ENCODE measurements at regions not wholly inside any gene's neighbourhood (a gene's known extent, or its start where the extent isn't known, plus 50 kb on each side); places are given as distances from the start of the nearest gene placed in this dataset.

GRCh38 chr4:62881901-62882300 lies 1527.3 kb downstream of the TECRL start:
- Histone ChIP-seq H3K27ac (ENCODE audit: low read length) (no peak overlapping the region), H3K36me3 (ENCODE audit: control insufficient read depth, insufficient read depth, low read length) (no peaks in the 10 kb centered on the region), H3K9me3 (ENCODE audit: control insufficient read depth, low read depth, low read length) (no peaks in the 10 kb centered on the region), H3K27me3 (ENCODE audit: control insufficient read depth, insufficient read depth, low read length) (no peaks in the 10 kb centered on the region), H3K4me3 (ENCODE audit: low read length) (no peak overlapping the region), H3K4me1 (ENCODE audit: control insufficient read depth, insufficient read depth, low read length) (no peaks in the 10 kb centered on the region)
- 100% methylated on average over 1 of the region's 3 CpGs for WGBS (ENCODE audit: insufficient coverage, low lambda C conversion rate)
- DNase-seq, result no peak

- no peaks in the 10 kb centered on the region for H3K36me3 ChIP-seq (ENCODE audit: control insufficient read depth, insufficient read depth, low read length)
These were observed 1528.0 kb downstream of the TECRL start for GRCh38 chr4:62881210-62881609.

GRCh38 chr4:62872856-62873255 lies 1536.4 kb downstream of the TECRL start:
- H3K27ac ChIP-seq (ENCODE audit: low read length), result no peak overlapping the region
- no peak overlapping the region for H3K4me3 ChIP-seq (ENCODE audit: low read length)
- no peaks in the 10 kb centered on the region for H3K36me3 ChIP-seq (ENCODE audit: control insufficient read depth, insufficient read depth, low read length)
- H3K4me1 ChIP-seq (ENCODE audit: control insufficient read depth, insufficient read depth, low read length), result no peaks in the 10 kb centered on the region
- no peaks in the 10 kb centered on the region for H3K9me3 ChIP-seq (ENCODE audit: control insufficient read depth, low read depth, low read length)
- H3K27me3 ChIP-seq (ENCODE audit: control insufficient read depth, insufficient read depth, low read length), result no peaks in the 10 kb centered on the region
- no peak for DNase-seq
- no CpG with 5 or more reads among the region's 3 CpGs for WGBS (ENCODE audit: insufficient coverage, low lambda C conversion rate)

More at GRCh38 chr4:62881210-62881609, 1528.0 kb downstream of the TECRL start:
- Histone ChIP-seq H3K4me1 (ENCODE audit: control insufficient read depth, insufficient read depth, low read length) (no peaks in the 10 kb centered on the region), H3K4me3 (ENCODE audit: low read length) (no peak overlapping the region), H3K9me3 (ENCODE audit: control insufficient read depth, low read depth, low read length) (no peaks in the 10 kb centered on the region), H3K27me3 (ENCODE audit: control insufficient read depth, insufficient read depth, low read length) (no peaks in the 10 kb centered on the region), H3K27ac (ENCODE audit: low read length) (no peak overlapping the region)
- 90% methylated on average over 2 of the region's 2 CpGs for WGBS (ENCODE audit: insufficient coverage, low lambda C conversion rate)
- DNase-seq, result no peak

- H3K4me1 ChIP-seq (ENCODE audit: control insufficient read depth, insufficient read depth, low read length), result no peaks in the 10 kb centered on the region
- WGBS (ENCODE audit: insufficient coverage, low lambda C conversion rate), result no CpG with 5 or more reads among the region's 1 CpG
- H3K36me3 ChIP-seq (ENCODE audit: control insufficient read depth, insufficient read depth, low read length), result no peaks in the 10 kb centered on the region
- no peaks in the 10 kb centered on the region for H3K9me3 ChIP-seq (ENCODE audit: control insufficient read depth, low read depth, low read length)
- no peak overlapping the region for H3K27ac ChIP-seq (ENCODE audit: low read length)
- no peak overlapping the region for H3K4me3 ChIP-seq (ENCODE audit: low read length)
- DNase-seq, result no peak
- no peaks in the 10 kb centered on the region for H3K27me3 ChIP-seq (ENCODE audit: control insufficient read depth, insufficient read depth, low read length)
These were observed 1538.2 kb downstream of the TECRL start for GRCh38 chr4:62871078-62871477.

GRCh38 chr4:62870451-62870850 lies 1538.8 kb downstream of the TECRL start:
- H3K4me1 ChIP-seq (ENCODE audit: control insufficient read depth, insufficient read depth, low read length), result no peaks in the 10 kb centered on the region
- no peaks in the 10 kb centered on the region for H3K9me3 ChIP-seq (ENCODE audit: control insufficient read depth, low read depth, low read length)
- H3K4me3 ChIP-seq (ENCODE audit: low read length), result no peak overlapping the region
- no peaks in the 10 kb centered on the region for H3K27me3 ChIP-seq (ENCODE audit: control insufficient read depth, insufficient read depth, low read length)
- no peaks in the 10 kb centered on the region for H3K36me3 ChIP-seq (ENCODE audit: control insufficient read depth, insufficient read depth, low read length)
- no peak overlapping the region for H3K27ac ChIP-seq (ENCODE audit: low read length)
- 83% methylated on average over 1 of the region's 3 CpGs for WGBS (ENCODE audit: insufficient coverage, low lambda C conversion rate)
- DNase-seq, result no peak

GRCh38 chr4:62865261-62865660 lies 1544.0 kb downstream of the TECRL start:
- no peak overlapping the region for H3K4me3 ChIP-seq (ENCODE audit: low read length)
- H3K9me3 ChIP-seq (ENCODE audit: control insufficient read depth, low read depth, low read length), result no peaks in the 10 kb centered on the region
- DNase-seq, result no peak
- no peak overlapping the region for H3K27ac ChIP-seq (ENCODE audit: low read length)
- no peaks in the 10 kb centered on the region for H3K27me3 ChIP-seq (ENCODE audit: control insufficient read depth, insufficient read depth, low read length)
- H3K4me1 ChIP-seq (ENCODE audit: control insufficient read depth, insufficient read depth, low read length), result no peaks in the 10 kb centered on the region
- no peaks in the 10 kb centered on the region for H3K36me3 ChIP-seq (ENCODE audit: control insufficient read depth, insufficient read depth, low read length)
- 100% methylated on average over 2 of the region's 3 CpGs for WGBS (ENCODE audit: insufficient coverage, low lambda C conversion rate)

- no peak for DNase-seq
- 83% methylated on average over 1 of the region's 1 CpG for WGBS (ENCODE audit: insufficient coverage, low lambda C conversion rate)
- H3K4me1 ChIP-seq (ENCODE audit: control insufficient read depth, insufficient read depth, low read length), result no peaks in the 10 kb centered on the region
- no peak overlapping the region for H3K27ac ChIP-seq (ENCODE audit: low read length)
- no peak overlapping the region for H3K4me3 ChIP-seq (ENCODE audit: low read length)
- no peaks in the 10 kb centered on the region for H3K9me3 ChIP-seq (ENCODE audit: control insufficient read depth, low read depth, low read length)
- H3K36me3 ChIP-seq (ENCODE audit: control insufficient read depth, insufficient read depth, low read length), result no peaks in the 10 kb centered on the region
- H3K27me3 ChIP-seq (ENCODE audit: control insufficient read depth, insufficient read depth, low read length), result no peaks in the 10 kb centered on the region
These were observed 1559.6 kb downstream of the TECRL start for GRCh38 chr4:62849696-62850095.

- no peak overlapping the region for H3K27ac ChIP-seq (ENCODE audit: low read length)
- H3K27me3 ChIP-seq (ENCODE audit: control insufficient read depth, insufficient read depth, low read length), result no peaks in the 10 kb centered on the region
- no CpG with 5 or more reads among the region's 2 CpGs for WGBS (ENCODE audit: insufficient coverage, low lambda C conversion rate)
- DNase-seq, result no peak
- H3K36me3 ChIP-seq (ENCODE audit: control insufficient read depth, insufficient read depth, low read length), result no peaks in the 10 kb centered on the region
- H3K4me3 ChIP-seq (ENCODE audit: low read length), result no peak overlapping the region
- no peaks in the 10 kb centered on the region for H3K9me3 ChIP-seq (ENCODE audit: control insufficient read depth, low read depth, low read length)
- no peaks in the 10 kb centered on the region for H3K4me1 ChIP-seq (ENCODE audit: control insufficient read depth, insufficient read depth, low read length)
These were observed 1573.6 kb downstream of the TECRL start for GRCh38 chr4:62835631-62836030.

- no peaks in the 10 kb centered on the region for H3K36me3 ChIP-seq (ENCODE audit: control insufficient read depth, insufficient read depth, low read length)
- H3K4me1 ChIP-seq (ENCODE audit: control insufficient read depth, insufficient read depth, low read length), result no peaks in the 10 kb centered on the region
- no peak for DNase-seq
- H3K4me3 ChIP-seq (ENCODE audit: low read length), result no peak overlapping the region
- no CpG with 5 or more reads among the region's 1 CpG for WGBS (ENCODE audit: insufficient coverage, low lambda C conversion rate)
- H3K27me3 ChIP-seq (ENCODE audit: control insufficient read depth, insufficient read depth, low read length), result no peaks in the 10 kb centered on the region
- H3K9me3 ChIP-seq (ENCODE audit: control insufficient read depth, low read depth, low read length), result no peaks in the 10 kb centered on the region
- H3K27ac ChIP-seq (ENCODE audit: low read length), result no peak overlapping the region
These were observed 1586.9 kb downstream of the TECRL start for GRCh38 chr4:62822306-62822705.

GRCh38 chr4:62816566-62816965 lies 1592.7 kb downstream of the TECRL start:
- Histone ChIP-seq H3K4me1 (ENCODE audit: control insufficient read depth, insufficient read depth, low read length) (no peaks in the 10 kb centered on the region), H3K36me3 (ENCODE audit: control insufficient read depth, insufficient read depth, low read length) (no peaks in the 10 kb centered on the region), H3K9me3 (ENCODE audit: control insufficient read depth, low read depth, low read length) (peaks cover 3% of the 10 kb centered on the region), H3K27me3 (ENCODE audit: control insufficient read depth, insufficient read depth, low read length) (no peaks in the 10 kb centered on the region), H3K4me3 (ENCODE audit: low read length) (no peak overlapping the region), H3K27ac (ENCODE audit: low read length) (no peak overlapping the region)
- no peak for DNase-seq
- no CpG with 5 or more reads among the region's 25 CpGs for WGBS (ENCODE audit: insufficient coverage, low lambda C conversion rate)

- no peak overlapping the region for H3K27ac ChIP-seq (ENCODE audit: low read length)
- H3K27me3 ChIP-seq (ENCODE audit: control insufficient read depth, insufficient read depth, low read length), result no peaks in the 10 kb centered on the region
- 47% methylated on average over 2 of the region's 3 CpGs for WGBS (ENCODE audit: insufficient coverage, low lambda C conversion rate)
- peaks cover 3% of the 10 kb centered on the region for H3K9me3 ChIP-seq (ENCODE audit: control insufficient read depth, low read depth, low read length)
- no peak for DNase-seq
- no peaks in the 10 kb centered on the region for H3K4me1 ChIP-seq (ENCODE audit: control insufficient read depth, insufficient read depth, low read length)
- no peaks in the 10 kb centered on the region for H3K36me3 ChIP-seq (ENCODE audit: control insufficient read depth, insufficient read depth, low read length)
- no peak overlapping the region for H3K4me3 ChIP-seq (ENCODE audit: low read length)
These were observed 1594.7 kb downstream of the TECRL start for GRCh38 chr4:62814510-62815047.
